GM21423 (cell line): ENCODE measurements at regions not wholly inside any gene's neighbourhood (a gene's known extent, or its start where the extent isn't known, plus 50 kb on each side); places are given as distances from the start of the nearest gene placed in this dataset.
A peak's percentile ranks its signal among the peaks of the same experiment; 100 is the strongest.
"Not testable (repeated sequence)": the region's sequence is repeated elsewhere in the genome, so short reads cannot be mapped to it uniquely, and the experiment has no call there.

Experiments
- ATAC-seq: cut with Tn5 transposase; IDR thresholded peaks from one replicate; pipeline ENCODE4 v1.9.1; 2021; ENCODE audit warnings: mild to moderate bottlenecking, moderate library complexity; ENCODE audit not compliant: unreplicated experiment

DNA sequence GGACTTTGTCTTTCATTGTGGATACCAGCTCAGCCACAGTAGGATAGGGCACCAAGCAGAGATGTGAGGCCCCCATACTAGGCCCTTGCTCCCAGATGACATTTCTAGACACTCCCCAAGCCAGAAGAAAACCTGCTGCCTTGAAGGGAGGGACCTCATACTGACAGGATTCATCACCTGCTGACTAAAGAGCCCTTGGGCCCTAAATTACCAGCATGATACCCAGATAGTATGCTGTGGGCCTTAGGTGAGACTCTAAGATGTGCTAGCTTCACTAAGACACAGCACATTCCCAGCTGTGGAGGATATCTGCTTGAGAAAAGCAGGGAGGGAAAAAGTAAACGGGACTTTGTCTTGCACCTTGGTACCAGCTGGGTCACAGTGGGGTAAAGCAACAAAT lies 324.0 kb downstream of the TBL1XR1 start:
- ATAC-seq, result no peak

DNA sequence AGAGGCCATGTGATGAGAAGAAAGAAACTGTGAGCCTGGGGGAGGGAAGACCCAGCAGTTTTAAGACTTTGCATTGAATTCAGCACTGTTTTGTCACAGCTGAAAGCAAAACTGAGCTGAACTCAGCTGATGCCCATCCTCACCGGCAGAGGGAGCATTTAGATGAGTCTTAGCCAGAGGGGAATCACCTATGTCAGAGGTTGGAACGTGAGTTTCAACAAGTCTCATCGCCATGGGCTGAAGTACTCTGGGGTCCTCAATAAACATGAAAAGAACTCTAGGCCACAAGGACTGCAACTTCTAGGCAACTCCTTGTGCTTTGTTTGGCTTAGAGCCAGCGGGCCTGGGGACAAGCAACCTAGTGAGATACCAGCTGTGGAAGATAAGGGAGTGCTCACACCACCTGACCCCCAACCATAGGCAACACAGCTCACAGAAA lies 324.5 kb downstream of the TBL1XR1 start:
- ATAC-seq, result peak; percentile 94

DNA sequence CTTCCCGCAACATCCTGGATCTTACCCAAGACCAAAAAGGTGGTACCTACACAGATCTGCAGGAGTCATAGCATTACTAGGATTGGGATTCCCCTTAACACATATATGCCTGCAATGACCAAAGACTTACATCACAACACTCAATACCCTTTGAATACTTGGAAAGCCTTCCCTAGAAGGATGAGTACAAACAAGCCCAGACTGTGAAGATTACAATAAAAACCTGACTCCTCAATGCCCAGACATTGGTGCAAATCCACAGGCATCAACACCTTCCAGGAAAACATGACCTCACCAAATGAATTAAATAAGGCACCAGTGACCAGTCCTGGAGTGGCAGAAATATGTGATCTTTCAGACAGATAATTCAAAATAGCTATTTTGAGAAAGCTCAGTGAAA lies 326.8 kb downstream of the TBL1XR1 start:
- ATAC-seq, result no peak

DNA sequence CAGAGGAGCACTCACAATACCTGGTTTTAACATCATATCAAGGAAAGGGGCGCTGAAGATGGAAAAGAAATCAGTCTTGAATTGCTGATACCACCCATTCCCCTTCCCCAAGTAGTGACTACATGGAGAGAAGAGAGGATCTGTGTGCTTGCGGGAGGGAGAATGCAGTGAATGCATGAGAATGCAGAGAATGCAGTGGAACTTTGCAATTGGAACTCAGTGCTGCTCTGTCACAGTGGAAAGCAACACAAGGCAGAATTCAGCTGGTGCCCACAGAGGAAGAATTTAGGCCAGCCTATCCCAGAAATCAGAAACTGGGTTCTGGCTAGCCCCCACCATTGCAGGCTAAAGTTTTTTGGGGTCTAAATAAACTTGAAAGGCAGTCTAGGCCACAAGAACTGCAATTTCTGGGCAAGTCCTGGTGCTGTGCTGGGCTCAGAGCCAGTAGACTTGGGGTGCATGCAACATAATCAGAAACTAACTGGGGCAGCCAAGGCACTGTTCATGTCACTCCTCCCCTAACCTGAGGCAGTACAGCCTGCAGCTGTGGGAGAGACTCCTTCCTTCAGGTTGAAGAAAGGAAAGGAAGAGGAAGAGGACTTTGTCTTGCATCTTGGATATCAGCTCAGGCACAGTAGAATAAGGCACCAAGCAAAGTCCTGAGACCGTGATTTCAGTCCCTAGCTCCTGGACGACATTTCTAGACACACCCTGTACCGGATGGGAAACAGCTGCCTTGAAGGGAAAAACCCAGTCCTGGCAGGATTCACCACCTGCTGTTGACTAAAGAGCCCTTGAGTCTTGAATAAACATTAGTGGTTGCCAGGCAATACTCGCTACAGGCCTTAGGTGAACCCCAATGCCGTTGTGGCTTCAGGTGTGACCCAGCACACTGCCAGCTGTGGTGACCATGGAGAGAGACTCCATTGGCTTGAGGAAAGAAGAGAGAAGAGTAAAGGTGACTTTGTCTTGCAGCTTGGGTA lies 329.3 kb downstream of the TBL1XR1 start:
- no peak for ATAC-seq

DNA sequence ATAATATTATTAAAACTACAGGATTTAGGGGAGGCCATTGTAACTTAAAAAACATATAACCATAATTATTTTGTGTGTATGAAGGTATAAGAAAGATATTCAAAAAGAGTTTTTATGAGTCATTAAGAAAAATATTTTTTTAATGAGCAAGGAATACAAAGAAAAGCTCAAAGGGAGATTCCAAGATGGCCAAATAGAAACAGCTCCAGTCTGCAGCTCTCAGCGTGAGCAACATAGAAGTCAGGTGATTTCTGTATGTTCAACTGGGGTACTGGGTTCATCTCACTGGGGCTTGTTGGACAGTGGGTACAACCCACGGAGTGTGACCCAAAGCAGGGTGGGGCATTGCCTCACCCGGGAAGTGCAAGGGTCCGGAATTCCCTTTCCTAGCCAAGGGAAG lies 336.1 kb downstream of the TBL1XR1 start:
- no peak for ATAC-seq

DNA sequence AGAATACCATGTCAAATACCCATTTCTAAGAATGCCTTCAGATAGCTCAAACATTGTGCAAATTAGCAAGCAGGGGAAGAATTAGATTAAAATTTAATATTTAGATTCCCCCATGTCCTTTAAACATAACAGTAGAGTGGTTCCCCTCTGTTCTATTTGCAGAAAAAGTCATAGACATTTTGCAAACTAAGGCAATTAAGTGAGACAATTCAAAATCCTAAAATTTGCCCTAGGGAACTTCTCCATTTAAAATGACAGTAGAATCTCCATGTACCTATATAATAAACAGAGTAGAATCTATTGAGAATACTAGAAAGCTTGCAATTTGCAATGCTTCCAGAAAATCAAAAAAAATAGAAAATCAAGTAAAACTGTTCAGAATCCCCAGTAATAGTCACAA lies 340.6 kb downstream of the TBL1XR1 start:
- no peak for ATAC-seq

DNA sequence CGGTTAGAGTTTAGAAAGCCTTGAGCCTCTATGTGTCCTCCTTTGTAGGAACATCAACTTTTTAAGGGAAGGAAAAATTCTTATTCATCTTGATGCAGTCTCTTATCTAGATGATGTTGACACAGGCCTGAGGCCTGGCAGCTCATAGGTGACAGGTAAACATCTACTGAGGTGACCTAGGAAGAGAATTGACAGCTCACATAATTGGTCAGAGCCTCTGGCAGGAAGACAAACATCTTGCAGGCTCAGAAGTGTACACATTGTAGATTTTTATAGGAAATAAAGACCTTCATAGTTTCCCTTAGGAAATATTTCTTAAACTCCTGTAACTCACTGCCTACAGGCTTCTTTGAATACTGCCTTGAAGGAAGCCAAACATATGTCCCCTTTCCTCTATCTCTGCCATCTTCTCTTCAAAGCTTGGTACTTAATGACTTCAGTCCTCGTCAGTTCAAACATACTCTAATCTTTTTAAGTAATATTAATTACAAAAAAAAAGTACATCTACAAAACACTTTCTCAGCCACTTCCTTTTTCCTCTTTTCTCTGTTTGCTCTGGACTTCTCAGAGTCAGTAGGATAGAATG lies 341.3 kb downstream of the TBL1XR1 start:
- no peak for ATAC-seq

DNA sequence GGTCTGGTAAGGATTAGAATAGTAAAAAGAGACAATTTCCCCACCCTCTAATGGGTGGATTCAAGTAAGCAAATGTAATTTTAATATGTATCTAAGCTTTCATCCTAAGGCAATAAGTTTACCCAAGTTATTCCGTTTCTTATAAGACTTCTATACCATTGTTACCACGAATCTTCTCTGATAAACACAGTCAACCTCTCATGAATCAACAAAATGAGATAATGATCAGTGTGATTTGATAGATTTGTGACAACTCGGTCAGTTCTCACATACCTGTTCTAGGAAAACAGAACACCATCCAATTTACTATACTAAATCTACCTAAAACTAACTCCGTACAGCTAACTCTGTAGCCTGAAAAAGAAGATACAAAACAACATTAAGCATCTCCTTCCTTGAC lies 342.1 kb downstream of the TBL1XR1 start:
- ATAC-seq, result no peak

DNA sequence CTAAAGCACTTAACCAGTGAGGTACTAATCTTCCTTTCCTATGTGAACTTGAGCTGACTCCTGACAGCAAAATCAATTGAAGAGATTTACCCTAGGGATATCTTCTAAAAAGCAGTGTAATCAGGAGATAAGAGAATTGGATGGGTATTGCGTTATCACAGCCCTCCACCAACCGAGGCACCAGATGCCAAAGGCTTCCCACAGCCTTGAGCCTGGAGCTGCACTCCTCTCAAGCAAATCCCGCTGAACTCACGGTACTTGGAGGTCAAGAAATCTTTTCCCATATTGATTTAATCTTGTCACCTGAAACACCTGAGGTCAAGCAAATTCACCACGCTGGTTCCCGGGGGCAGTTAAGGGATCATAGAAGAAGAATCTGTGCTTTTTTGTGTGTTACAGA lies 346.8 kb downstream of the TBL1XR1 start:
- ATAC-seq, result no peak

DNA sequence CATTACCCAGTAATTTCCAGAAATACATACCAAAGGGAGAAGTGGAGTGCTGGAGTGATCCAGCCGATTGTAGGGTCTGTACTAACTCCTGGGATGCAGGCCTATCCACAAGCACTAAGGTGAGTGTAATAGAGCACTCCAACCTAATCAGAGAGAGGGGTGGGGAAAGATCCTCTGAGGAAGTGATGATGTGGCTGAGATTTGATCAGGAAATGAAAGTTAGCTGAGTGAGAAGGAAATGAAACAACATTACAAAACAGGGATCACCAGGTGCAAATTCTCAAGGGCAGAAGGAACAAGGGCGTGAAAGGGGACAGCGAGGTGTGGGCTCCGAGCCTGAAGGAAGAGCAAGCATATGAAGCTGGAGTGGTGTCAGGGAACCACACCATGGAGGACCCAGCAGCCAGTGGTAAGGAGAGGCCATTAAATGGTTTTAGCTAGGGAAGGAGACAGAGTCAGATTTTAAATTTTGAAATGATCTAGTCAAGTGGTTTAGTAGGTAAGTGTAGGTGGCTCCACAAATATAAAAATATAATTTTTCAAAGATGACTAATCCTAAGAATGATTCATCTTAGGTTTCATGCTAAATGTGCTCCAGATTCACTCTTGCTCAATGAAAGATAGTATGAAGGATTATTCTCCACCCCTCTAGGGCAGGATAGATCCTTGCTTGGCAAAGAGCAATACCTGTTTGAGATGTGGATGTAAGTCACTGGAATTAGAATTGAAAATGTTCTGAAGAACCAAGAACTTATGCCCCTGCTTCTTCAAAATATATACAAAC lies 348.7 kb downstream of the TBL1XR1 start:
- ATAC-seq, result no peak

DNA sequence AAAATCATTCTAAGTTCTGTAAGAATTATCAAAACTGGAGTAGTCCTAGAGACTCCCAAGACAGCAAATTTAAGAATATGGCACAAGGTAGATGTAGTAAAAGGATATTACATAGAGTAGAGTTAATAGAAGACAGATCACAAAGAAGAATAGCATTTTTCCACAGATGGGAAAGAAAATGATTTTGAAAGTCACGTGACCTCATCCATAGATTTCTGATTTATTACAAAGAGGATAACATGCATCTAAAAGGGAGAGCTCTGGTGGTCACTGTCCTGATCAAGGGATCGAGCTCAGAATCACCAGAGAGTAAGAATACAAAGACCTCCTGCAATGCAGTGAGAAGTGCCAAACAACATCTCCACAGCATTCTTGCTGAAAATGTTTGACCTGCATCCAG lies 354.4 kb downstream of the TBL1XR1 start:
- no peak for ATAC-seq

DNA sequence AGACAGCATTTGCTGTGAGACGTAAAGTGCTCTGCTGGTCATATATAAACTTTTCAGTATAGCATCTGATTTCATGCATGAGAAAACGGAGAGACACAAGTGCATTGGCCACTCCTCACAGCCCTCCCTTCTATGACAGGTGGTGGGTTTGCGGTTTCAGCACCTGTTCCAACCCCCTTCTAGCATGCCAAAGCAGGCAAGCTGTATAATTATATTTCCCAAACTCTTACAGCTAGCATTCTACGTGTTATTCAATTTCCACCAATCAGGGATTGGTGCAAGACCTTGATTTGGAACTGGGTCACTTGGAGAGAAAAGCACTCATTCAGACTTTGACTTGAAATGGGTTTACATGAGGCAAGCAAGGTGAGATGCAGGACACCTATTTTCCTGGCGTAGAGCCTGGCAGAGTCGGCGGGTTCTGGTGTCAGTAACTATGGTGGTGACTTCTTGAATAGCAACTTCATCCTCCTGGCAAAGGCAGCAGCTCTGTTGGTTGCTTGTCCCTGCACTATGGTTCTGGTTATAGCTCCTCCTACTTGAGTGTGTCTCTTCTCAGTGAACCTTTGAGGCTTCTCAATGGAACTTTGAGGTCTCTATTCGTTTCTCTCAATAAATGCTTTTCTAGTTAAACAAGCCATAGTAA lies 356.5 kb downstream of the TBL1XR1 start:
- no peak for ATAC-seq

DNA sequence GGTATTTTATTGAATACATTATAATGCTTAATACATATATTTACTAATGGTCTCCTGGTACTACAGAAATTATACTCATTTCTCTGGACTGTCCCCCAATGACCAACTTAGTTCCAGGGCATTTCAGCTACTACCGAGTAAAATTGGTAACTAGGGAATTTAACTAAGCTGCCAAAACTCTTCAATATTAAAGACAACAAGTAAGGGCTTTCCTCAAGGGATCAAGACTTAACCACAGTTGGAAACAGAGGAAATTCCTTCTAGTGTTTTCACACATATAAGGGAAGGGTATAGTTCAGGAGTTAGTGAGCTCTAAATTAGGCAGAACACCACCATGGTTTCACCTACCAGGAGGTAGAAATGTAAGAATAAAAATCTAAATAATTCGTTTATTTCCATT lies 357.4 kb downstream of the TBL1XR1 start:
- no peak for ATAC-seq

DNA sequence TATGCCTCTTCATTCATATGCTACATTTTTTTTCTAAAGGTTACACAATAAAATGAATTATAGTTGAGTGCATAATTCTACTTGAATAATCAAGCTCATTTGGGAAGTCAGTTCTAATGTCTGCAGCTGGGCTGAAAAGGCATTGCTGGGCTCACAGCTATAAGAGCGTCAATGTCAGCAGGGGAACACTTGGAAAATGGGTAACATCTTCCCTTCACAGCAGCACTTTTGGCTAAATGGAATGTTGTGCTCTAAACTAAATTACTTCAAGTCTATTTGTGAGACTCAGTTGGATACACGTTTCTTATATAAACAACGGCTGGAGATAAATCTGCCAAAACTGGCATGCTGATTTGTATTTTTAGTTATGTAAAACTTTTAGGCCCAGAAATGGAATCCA lies 357.8 kb downstream of the TBL1XR1 start:
- ATAC-seq, result no peak

DNA sequence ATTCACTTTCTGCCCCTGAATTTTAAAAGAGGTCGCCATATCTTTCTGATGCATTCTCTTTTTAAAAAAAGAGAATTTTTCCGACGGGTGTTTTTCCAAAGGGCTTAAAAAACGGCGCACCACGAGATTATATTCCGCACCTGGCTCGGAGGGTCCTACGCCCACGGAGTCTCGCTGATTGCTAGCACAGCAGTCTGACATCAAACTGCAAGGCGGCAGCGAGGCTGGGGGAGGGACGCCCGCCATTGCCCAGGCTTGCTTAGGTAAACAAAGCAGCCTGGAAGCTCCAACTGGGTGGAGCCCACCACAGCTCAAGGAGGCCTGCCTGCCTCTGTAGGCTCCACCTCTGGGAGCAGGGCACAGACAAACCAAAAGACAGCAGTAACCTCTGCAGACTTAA lies 370.0 kb downstream of the TBL1XR1 start:
- ATAC-seq, result not testable (repeated sequence)

DNA sequence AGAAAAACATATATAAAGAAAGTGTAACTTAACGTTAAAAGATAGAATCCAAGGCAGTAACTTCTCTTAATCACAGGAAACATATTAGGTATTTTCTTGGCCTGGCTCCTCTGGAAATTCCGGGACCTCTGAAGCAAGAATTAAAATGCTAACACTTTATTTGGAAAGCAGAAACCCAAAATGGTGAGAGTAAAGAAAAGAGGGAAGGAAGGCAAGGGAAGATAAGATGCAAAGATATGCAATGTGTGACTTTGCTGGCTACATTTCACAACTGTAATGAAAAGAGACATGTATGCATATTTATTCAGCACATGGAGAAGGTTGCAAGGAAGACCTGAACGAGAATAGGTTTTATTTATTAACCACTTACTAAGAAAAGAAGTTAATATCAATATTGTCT lies 372.5 kb downstream of the TBL1XR1 start:
- ATAC-seq, result no peak

DNA sequence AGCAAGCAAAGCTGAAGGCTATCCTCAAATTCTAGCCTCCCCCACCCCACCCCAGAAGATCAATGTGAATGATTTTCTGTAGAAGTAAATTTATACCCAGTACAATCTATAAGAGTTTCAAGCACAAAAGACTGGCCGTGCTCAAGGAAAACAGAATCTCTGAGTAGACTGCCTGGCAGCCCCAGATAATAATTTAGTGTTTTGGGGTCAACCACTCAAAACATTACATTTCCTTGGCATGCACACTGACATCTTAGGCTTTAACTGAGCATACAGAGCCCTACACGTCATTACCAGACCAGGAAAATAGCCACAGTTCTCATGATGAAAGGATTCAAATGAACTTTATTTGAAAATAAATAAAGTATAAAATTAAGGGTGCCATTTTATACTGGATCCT lies 376.5 kb downstream of the TBL1XR1 start:
- ATAC-seq, result no peak

DNA sequence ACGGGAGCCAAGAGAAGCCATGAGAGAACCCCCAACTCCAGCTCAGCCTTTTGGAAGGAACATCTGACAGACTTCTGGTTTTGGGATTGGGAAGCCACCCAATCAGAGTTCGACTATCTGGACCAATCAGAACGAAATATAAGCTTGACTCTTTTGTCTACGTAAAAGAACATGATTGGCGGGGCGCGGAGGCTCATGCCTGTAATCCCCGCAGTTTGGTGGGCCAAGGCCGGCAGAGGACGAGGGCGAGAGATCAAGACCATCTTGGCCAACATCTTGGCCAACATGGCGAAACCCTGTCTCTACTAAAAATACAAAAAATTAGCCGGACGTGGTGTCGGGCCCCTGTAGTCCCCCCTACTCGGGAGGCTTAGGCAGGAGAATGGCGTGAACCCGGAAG lies 380.3 kb downstream of the TBL1XR1 start:
- no peak for ATAC-seq

DNA sequence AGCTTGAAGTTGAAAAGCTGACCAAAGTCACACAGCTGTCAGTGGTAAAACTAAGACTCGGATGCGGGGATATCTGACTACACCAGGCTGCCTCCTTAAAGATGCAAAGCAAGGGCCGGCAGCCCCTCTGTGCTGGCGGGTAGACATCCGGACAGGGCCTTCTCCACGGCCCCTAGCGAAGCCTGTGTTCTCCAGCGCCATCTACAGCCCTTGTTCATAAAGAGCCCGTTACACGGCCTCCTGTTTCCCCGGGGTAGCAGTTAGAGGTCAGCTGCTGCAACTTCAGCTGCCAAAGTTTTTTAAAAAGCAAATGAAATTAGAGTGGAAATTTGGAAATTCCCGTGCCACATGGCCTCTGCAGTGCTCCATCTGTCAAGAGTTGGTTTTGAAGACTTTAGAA lies 383.0 kb downstream of the TBL1XR1 start:
- ATAC-seq, result peak; percentile 96

DNA sequence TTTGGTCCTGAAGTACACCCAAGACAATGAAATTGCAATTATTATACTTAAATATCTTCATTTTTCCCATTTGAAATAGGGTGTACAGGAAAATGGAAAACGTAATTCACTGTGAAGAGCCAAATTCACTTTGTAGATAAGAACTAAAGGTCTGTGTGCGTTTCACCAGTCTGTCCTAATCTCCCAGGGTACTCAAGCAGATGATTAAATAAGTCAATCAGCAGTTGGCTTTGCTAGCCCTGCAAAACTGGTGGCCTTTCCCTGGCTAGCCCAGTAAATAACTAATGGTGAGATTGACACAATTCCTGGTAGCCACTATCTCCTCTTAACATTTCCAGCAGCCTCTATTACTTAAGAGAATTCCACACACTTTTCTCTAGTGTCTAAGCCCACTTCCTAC lies 389.3 kb downstream of the TBL1XR1 start:
- ATAC-seq, result no peak

DNA sequence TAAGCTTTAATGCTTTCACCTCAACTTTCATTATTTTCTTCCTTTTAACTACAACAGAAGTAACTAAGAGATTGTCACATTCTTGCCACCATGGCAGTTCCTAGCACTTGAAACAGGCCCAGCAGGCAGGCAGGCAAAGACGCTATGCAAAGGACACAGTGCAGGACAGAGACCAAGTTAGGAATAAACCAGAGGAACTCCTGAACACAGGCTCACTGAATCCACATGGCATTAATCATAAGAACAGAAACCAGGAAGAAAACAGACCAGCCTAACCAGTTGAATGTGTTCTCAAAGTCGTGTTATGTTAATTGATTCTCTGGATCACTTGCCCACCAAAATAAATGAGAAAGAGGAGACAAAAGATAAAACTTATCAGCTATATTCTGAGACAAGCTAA lies 397.6 kb downstream of the TBL1XR1 start:
- no peak for ATAC-seq
